Retinal pigment epithelial cell (primary cell): ENCODE measurements at regions not wholly inside any gene's neighbourhood (a gene's known extent, or its start where the extent isn't known, plus 50 kb on each side); places are given as distances from the start of the nearest gene placed in this dataset.

ENCODE experiments used
- DNase-seq: peaks from one replicate; pipeline ENCODE4 v3.0.0-alpha.2; 2010; ENCODE audit warnings: low read depth
- H3K4me3 ChIP-seq: 2 replicates; pipeline ENCODE4 v1.5.1; 2011; ENCODE audit warnings: mild to moderate bottlenecking, low read length, control low read depth, moderate library complexity
- TF ChIP-seq, protein P1 (sequence below): conservative IDR thresholded peaks from 2 replicates; pipeline ENCODE4 v1.5.1; 2011; ENCODE audit warnings: low read depth, low read length, control low read depth, inconsistent platforms

DNA sequence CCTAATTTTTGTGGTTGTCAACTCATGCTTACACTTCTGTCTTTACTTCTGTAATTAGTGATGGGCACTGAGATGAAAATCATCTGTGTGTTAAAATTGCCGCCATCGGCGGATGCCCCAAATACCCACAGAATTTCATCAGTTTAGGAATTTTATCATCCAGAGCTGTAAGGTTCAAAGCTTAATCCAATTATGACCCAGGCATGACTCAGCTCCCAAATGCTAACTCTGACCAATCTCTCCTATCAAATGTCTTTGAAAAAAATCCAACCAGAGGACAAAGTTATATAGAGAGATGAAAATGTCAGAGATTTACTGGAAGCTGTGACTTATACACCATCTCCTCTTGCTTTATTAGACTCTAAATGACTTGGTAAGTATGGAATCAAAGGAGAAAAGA is 1048.7 kb upstream of the PRKX start:
- DNase-seq, result peak; percentile 39
- TF ChIP-seq, protein P1, sequence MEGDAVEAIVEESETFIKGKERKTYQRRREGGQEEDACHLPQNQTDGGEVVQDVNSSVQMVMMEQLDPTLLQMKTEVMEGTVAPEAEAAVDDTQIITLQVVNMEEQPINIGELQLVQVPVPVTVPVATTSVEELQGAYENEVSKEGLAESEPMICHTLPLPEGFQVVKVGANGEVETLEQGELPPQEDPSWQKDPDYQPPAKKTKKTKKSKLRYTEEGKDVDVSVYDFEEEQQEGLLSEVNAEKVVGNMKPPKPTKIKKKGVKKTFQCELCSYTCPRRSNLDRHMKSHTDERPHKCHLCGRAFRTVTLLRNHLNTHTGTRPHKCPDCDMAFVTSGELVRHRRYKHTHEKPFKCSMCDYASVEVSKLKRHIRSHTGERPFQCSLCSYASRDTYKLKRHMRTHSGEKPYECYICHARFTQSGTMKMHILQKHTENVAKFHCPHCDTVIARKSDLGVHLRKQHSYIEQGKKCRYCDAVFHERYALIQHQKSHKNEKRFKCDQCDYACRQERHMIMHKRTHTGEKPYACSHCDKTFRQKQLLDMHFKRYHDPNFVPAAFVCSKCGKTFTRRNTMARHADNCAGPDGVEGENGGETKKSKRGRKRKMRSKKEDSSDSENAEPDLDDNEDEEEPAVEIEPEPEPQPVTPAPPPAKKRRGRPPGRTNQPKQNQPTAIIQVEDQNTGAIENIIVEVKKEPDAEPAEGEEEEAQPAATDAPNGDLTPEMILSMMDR, result no peak
- H3K4me3 ChIP-seq, result no peak overlapping the region

DNA sequence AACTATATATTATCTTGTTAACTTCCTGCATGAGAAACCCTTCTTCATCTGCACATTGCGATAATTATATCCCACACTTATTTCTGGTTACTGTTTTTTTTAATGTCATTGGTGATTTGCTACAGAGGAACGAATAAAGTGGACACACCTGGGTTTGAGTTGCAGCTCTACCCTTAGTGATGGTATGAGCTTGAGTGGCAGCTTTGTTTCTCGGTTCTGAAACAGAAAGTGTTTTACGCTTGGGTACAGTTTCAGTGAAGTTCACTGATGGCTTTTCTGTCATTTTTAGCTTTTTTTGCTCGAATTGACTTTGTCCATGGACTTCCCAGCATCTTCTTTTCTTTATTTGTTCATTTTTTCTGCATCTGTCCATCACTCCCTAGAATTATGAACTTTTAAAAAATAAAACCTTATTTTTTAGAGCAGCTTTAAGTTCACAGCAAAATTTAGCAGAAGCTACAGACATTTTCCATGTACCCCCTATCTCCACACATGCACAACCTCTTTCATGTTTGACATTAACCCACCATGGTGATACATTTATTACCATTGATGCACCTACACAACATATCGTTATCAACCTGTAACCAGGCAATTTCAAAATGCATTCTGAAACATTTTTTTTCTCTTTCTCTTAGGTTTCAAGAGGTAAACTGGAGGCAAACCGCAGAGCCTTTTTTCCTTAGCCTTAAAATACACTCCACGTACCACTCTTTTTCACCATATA is 1041.6 kb upstream of the PRKX start:
- TF ChIP-seq, protein P1, result no peak
- no peak for DNase-seq
- H3K4me3 ChIP-seq, result no peak overlapping the region

DNA sequence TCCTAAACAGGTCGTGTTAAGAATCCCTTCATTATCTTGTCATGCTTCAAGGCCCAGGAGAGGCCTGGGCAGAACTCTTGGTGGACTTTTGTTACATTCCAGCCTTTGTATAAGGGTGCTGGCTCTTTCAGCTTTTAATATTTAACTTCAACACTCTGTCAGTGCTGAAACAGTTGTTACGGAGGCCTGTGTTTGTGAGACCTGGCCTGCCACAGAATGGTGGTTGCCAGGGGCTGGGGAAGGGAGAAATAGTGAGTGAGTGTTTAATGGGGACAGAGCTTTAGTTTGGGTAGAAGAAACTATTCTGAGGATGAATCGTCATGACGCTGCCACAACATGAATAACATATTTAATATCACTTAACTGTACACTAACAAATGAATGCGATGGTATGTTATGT is 1027.6 kb upstream of the PRKX start:
- TF ChIP-seq, protein P1, result no peak
- no peak for DNase-seq
- H3K4me3 ChIP-seq, result no peak overlapping the region

- H3K4me3 ChIP-seq, result no peak overlapping the region
- TF ChIP-seq, protein P1, result no peak
- no peak for DNase-seq
Measured at GRCh38 chrX:4735299-4735698, 1021.9 kb upstream of the PRKX start.

- H3K4me3 ChIP-seq, result no peak overlapping the region
- DNase-seq, result no peak
- TF ChIP-seq, protein P1, result no peak
Measured at GRCh38 chrX:4710618-4711433, 997.4 kb upstream of the PRKX start.

DNA sequence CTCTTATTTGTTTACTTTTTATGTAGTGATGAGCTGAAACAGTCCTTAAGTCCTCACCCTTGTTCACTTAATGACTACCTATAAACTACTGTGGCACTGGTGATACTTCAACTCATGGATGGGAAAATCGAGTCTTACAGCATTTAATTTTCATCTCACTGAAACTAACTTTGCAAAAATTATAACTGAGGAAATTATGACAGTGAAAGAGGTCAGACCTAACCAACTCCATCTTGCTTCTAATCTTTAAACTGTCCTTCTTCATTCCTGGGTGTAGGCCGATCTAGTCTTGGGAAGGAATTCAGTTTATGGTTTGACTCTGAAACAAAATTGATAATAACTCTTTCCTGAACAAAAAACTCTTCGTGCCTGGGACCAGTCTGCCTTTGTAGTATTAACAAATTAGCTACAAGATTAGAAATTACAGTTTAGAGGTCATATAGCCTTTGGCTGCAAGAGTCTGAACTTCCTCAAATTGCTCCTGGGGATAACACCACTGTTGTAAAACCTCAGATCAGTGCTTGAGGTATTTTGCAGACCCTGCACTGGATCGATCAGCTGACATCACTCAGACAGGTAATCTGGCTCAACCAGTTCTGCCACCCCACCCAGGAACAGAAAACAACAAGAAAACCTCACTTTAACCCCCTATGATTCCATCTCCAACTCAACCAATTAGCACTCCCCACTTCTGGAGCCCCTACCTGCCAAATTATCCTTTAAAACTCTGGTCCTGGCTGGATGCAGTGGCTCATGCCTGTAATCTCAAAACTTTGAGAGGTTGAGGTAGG is 995.7 kb upstream of the PRKX start:
- TF ChIP-seq, protein P1, result no peak
- no peak overlapping the region for H3K4me3 ChIP-seq
- no peak for DNase-seq
